Endodermal cell (in vitro differentiated cells): ENCODE measurements at regions not wholly inside any gene's neighbourhood (a gene's known extent, or its start where the extent isn't known, plus 50 kb on each side); places are given as distances from the start of the nearest gene placed in this dataset.

ENCODE experiments used
- DNase-seq: peaks from one replicate; pipeline ENCODE4 v3.0.0-alpha.2; 2017
- H3K27ac ChIP-seq: 2 replicates; pipeline ENCODE4 v1.5.1; 2013; ENCODE audit warnings: mild to moderate bottlenecking, low read depth, low read length, moderate library complexity
- H3K27me3 ChIP-seq: 2 replicates; pipeline ENCODE4 v1.6.1; 2013; ENCODE audit warnings: mild to moderate bottlenecking, low read length, moderate library complexity; ENCODE audit not compliant: insufficient read depth, control insufficient read depth, poor library complexity, severe bottlenecking
- H3K36me3 ChIP-seq: 2 replicates; pipeline ENCODE4 v1.7.0; 2013; ENCODE audit warnings: mild to moderate bottlenecking, low read length, moderate library complexity; ENCODE audit not compliant: control insufficient read depth, insufficient read depth
- H3K4me1 ChIP-seq: one replicate; pipeline ENCODE4 v1.7.0; 2013; ENCODE audit warnings: low read length; ENCODE audit not compliant: control insufficient read depth, insufficient read depth
- H3K4me3 ChIP-seq: 2 replicates; pipeline ENCODE4 v1.5.1; 2013; ENCODE audit warnings: mild to moderate bottlenecking, low read length, moderate library complexity
- H3K9ac ChIP-seq: 2 replicates; pipeline ENCODE4 v1.6.1; 2013; ENCODE audit warnings: mild to moderate bottlenecking, low read length, moderate library complexity; ENCODE audit not compliant: poor library complexity, severe bottlenecking; ENCODE audit errors: extremely low read depth
- H3K9me3 ChIP-seq: 2 replicates; pipeline ENCODE4 v1.6.1; 2013; ENCODE audit warnings: mild to moderate bottlenecking, low read length, moderate library complexity; ENCODE audit not compliant: control insufficient read depth
- H3K27ac Mint-ChIP-seq: 2 replicates; pipeline ENCODE4 v1.8.0; 2020; ENCODE audit warnings: mixed read lengths
- H3K27me3 Mint-ChIP-seq: 2 replicates; pipeline ENCODE4 v1.8.0; 2021; ENCODE audit warnings: mild to moderate bottlenecking, mixed read lengths; ENCODE audit not compliant: insufficient read depth
- H3K36me3 Mint-ChIP-seq: 2 replicates; pipeline ENCODE4 v1.8.0; 2020; ENCODE audit warnings: low read depth, mixed read lengths
- H3K4me1 Mint-ChIP-seq: 2 replicates; pipeline ENCODE4 v1.8.0; 2020; ENCODE audit warnings: mixed read lengths
- H3K4me3 Mint-ChIP-seq: 2 replicates; pipeline ENCODE4 v1.8.0; 2020; ENCODE audit warnings: mild to moderate bottlenecking, moderate library complexity, mixed read lengths
- H3K9me3 Mint-ChIP-seq: 2 replicates; pipeline ENCODE4 v1.8.0; 2020; ENCODE audit warnings: mild to moderate bottlenecking, mixed read lengths
- CTCF ChIP-seq: fragments of 200-600 bp; sonication (generic); conservative IDR thresholded peaks from 2 replicates; pipeline ENCODE4 v1.5.0; 2021; ENCODE audit warnings: antibody characterized with exemption, mild to moderate bottlenecking
- WGBS, 2 experiments: methylation state at CpG; one replicate each; pipeline versions ENCODE4 v1.1.5 to v1.1.7; 2013; ENCODE audit warnings: missing lambda C conversion rate in 2 of 2, mixed read lengths in 1 of 2; ENCODE audit not compliant: insufficient coverage in 1 of 2, insufficient read length in 1 of 2; 5-methylcytosine and 5-hydroxymethylcytosine counted together

GRCh38 chr2:151197184-151198108 lies 64.2 kb downstream of the RBM43 start:
- Histone ChIP-seq H3K36me3 (no peaks in the 10 kb centered on the region), H3K9me3 (no peaks in the 10 kb centered on the region), H3K4me3 (no peak overlapping the region), H3K27ac (no peak overlapping the region), H3K9ac (no peak overlapping the region), H3K4me1 (no peaks in the 10 kb centered on the region), H3K27me3 (no peaks in the 10 kb centered on the region)
- Mint-ChIP-seq H3K36me3 (no peaks in the 10 kb centered on the region), H3K27me3 (no peaks in the 10 kb centered on the region), H3K9me3 (no peaks in the 10 kb centered on the region), H3K4me3 (no peak overlapping the region), H3K4me1 (no peaks in the 10 kb centered on the region), H3K27ac (no peak overlapping the region)
- TF ChIP-seq CTCF, result no peak
- WGBS, 2 experiments, result 91 to 96% methylated on average over 3 to 7 of the region's 7 CpGs
- no peak for DNase-seq

GRCh38 chr2:151193576-151193975 lies 68.1 kb downstream of the RBM43 start:
- Histone ChIP-seq H3K27me3 (no peaks in the 10 kb centered on the region), H3K36me3 (no peaks in the 10 kb centered on the region), H3K4me1 (no peaks in the 10 kb centered on the region), H3K4me3 (no peak overlapping the region), H3K9ac (no peak overlapping the region), H3K9me3 (no peaks in the 10 kb centered on the region), H3K27ac (no peak overlapping the region)
- 99% methylated on average over 4 of the region's 4 CpGs; no CpG with 5 or more reads in 1 of the 2 experiments for WGBS, 2 experiments
- Mint-ChIP-seq H3K36me3 (no peaks in the 10 kb centered on the region), H3K27ac (no peak overlapping the region), H3K4me3 (no peak overlapping the region), H3K9me3 (no peaks in the 10 kb centered on the region), H3K27me3 (no peaks in the 10 kb centered on the region), H3K4me1 (no peaks in the 10 kb centered on the region)
- DNase-seq, result no peak
- peak; percentile 50 for TF ChIP-seq CTCF

GRCh38 chr2:151192681-151193080 lies 69.0 kb downstream of the RBM43 start:
- H3K27me3 Mint-ChIP-seq, result no peaks in the 10 kb centered on the region

More at GRCh38 chr2:151192681-151193080, 69.0 kb downstream of the RBM43 start:
- Histone ChIP-seq H3K9ac (no peak overlapping the region), H3K27ac (no peak overlapping the region), H3K4me1 (no peaks in the 10 kb centered on the region), H3K4me3 (no peak overlapping the region), H3K27me3 (no peaks in the 10 kb centered on the region), H3K36me3 (no peaks in the 10 kb centered on the region), H3K9me3 (no peaks in the 10 kb centered on the region)
- no peak for TF ChIP-seq CTCF
- 82 to 100% methylated on average over 1 to 2 of the region's 2 CpGs for WGBS, 2 experiments
- no peaks in the 10 kb centered on the region for H3K36me3 Mint-ChIP-seq
- no peak overlapping the region for H3K4me3 Mint-ChIP-seq
- H3K4me1 Mint-ChIP-seq, result no peaks in the 10 kb centered on the region
- no peak for DNase-seq
- H3K27ac Mint-ChIP-seq, result no peak overlapping the region
- no peaks in the 10 kb centered on the region for H3K9me3 Mint-ChIP-seq
